ENCODE measurements at regions not wholly inside any gene's neighbourhood (a gene's known extent, or its start where the extent isn't known, plus 50 kb on each side); places are given as distances from the start of the nearest gene placed in this dataset.
A peak's percentile ranks its signal among the peaks of the same experiment; 100 is the strongest.

DNA sequence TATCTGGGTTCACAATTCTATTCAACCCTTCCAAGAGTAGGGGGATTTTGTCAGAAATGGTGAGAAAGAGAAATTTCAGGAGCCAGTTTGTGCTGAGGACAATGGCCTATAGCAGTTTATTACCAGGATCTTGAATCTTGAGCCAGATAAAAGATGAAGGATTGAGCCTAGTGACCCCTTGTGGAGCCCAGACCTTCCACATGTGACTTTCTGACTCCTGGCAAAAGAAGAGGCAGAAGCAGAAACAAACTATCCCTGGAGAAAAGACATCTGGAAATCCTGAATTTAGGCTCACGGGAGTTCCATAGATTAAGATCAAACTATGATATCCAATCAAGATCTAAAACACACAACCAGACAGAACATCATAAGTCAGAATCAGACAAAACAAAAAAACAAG lies 60.9 kb upstream of the CHRM2 start:
- DNase-seq: no peak

DNA sequence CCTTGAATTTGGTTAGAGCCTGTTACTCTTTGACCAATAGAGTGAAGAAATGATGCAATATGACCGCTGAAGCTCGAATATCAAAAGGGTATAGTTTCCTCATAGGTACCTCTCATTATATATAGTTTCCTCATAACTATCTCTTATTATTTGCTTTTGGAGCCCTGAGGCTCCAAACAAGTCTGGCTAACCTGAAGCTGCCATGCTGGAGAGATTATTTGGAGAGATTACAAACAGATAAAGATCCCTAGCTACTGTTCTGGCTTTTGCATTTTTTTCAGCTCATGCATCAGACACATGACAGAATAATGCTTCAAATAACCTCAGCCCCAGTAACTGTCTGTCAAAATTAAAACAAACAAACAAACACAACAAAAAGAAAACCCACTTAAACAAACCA lies 65.4 kb upstream of the CHRM2 start:
- DNase-seq: no peak

DNA sequence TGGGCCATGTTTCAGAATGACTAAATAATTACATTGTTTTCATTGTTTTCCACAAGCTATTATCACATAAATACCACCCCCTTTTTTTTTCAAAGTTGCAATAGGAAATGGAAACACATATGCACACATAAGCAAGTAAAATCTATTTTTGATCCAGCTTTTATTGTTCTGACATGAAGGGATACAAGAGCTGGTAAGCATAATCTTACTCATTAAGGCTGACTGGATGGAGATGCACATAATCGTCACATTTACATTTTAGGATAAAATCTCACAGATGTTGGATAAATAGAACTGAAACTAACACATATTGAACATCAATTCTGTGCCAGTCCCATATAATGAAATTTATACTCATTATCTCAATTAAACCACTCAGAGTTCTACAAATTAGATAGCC lies 84.5 kb upstream of the CHRM2 start:
- DNase-seq: no peak

DNA sequence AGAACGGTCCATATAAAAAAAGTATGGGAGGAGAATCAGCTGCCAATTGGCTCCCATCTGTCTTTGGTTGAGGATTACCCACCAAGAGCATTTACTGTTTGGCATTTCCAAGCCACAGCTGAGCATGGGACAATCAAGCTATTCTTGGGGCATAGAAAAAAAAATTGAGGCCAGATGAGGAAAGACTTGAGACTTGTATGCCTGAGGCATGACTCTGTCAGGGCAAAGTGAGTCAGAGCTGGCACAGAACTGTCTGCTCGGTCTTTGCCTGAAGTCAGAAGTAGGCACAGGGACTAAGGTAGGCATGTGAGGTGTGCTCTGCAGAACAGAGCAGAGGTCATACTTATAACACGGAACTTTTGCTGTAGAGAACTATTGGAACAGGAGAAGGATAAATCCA lies 126.5 kb upstream of the CHRM2 start:
- DNase-seq: no peak

DNA sequence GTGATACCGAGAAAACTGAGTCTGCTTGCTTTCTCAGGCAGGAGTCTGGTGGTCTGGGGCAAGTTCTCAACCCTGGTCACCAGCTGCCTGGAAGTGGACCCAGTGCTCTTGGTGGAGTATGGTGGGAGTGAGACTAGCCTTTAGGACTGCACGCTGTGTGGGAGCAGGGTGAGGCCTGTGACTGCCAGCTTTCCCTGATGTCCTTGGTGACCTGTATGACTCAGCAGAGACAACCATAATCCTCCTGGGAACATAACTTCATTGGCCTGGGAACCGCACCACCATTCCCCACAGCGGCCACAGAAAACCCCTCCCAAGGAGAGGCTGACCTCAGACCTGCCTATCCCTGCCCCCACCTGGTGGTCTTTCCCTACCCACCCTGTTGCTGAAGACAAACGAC lies 139.5 kb upstream of the CHRM2 start:
- no peak for DNase-seq

DNA sequence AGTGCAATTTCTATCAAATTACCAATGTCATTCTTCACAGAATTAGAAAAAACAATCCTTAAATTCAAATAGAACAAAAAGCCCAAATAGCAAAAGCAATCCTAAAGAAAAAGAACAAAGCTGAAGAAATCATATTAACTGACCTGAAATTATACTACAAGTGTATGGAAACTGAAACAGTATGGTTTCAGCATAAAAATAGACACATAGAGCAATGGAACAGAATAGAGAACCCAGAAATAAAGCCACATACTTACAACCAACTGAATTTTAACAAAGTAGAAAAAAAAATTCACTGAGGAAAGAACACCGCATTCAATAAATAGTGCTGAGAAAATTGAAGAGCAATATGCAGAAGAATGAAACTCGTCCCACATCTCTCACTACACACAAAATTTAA lies 142.0 kb upstream of the CHRM2 start:
- DNase-seq: no peak

DNA sequence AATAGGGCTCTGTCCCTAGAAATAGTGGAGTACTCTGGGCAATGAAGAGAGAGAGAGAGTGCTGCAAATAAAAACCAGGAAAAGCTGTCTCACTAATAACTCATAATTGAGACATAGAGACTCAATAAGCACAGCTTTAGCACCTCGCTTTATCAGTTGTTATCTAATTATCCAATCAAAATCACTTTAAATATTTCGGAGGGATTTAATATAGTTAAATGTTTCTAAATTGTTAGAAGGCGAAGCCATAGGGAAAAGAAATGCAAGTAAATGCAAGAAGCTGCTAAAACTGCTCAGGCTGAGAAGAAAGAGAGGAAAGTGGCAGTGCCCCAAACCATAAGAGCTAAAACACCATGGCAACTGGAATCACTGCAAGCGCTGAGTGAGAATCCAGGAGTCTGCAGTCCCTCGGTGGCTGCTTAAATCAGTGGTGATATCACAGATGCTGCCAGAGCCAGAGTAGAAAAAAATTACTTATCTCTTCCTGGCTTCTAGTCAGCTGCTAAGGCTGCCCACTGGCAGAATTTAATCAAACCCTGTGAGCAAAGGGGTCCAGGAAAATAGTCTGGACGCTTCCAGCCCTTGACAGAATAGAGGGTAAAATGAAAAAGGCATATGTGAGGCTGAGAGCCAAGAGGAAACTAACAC lies 150.4 kb upstream of the CHRM2 start:
- DNase-seq: no peak

DNA sequence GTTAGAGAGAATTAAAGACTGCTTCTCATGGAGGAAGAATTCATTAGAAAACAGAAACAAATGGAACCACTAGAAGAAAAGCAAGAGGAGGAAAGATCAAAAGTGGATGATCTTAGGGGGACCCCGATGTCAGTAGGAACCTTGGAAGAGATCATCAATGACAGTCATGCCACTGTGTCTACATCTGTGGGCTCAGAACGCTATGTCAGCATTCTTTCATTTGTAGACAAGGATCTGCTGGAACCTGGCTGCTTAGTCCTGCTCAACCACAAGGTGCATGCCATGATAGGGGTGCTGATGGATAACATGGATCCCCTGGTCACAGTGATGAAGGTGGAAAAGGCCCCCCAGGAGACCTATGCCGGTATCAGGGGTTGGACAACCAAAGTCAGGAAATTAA lies 154.4 kb upstream of the CHRM2 start:
- no peak for DNase-seq

DNA sequence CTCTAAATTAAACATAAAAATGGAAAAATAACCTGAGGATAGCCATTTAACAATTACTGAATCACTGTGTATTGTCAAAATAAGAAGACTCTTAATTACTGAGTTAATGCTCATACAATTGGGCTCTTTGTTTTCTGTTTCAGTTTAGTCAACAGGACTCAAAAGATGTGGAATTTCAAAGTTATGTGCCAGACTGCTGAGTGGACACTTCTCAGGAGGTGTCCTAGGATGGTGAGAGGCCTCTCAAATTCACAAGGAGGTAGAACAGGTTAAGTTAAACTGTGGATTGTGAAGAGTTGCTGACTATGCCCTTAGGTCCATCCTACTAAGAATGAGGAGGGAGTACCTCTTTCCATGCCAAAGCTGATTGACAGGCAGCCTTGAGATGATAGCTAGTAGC lies 157.7 kb upstream of the CHRM2 start:
- DNase-seq: no peak

DNA sequence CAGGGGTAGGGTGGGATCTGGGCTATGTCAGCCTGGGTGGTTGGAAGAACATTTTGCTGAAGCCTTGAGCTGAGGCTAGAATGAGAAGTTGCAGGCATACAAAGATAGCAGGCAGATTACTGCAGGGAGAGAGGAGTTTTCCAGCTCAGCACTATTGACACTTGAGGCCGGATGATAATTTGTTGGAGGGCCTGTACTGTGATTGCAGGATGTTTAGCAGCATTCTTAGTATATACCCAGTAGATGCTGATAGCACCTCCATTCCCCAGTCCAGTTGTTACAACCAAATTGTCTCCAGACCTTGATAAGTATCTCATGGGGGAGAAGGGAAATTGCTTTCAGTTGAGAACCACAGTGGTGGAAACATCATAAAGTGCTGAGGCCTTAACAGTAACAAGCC lies 158.6 kb upstream of the CHRM2 start:
- no peak for DNase-seq

DNA sequence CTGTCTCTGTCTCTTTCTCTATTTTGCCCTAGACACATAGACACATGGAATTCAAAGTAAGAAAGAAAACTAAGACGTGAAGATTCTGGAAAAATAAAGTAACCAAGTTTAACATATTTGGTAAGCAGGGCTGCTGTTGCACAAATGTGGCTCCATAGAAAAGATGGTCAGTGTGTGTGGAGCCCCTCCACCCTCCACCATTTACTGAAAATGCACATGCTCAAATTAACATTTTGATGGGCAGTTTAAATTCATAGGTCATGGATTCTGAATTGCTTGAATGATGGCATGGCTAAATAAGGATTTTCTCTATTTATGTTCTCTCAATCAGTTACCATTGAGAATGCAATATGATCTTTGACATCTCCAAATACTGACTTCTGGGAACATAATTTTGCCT lies 165.5 kb upstream of the CHRM2 start:
- DNase-seq: no peak

DNA sequence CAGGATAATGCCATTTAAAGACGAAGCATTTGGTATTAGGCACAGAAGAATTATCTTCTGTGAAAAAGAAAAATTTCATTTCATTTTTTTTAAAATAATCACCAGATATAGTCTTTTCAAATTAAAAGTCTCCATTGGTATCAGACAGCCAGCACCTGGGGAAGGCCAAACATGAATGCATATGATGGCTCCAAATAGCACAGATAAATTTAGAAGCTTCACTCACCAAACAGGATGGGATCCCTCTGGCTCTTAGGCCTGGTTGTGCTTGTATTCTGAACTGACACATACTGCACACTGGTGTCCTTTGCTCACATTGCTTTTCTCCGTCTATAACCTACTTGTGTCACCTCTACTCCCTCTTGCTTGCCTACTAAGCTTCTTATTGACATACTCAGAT lies 169.5 kb upstream of the CHRM2 start:
- DNase-seq: no peak

DNA sequence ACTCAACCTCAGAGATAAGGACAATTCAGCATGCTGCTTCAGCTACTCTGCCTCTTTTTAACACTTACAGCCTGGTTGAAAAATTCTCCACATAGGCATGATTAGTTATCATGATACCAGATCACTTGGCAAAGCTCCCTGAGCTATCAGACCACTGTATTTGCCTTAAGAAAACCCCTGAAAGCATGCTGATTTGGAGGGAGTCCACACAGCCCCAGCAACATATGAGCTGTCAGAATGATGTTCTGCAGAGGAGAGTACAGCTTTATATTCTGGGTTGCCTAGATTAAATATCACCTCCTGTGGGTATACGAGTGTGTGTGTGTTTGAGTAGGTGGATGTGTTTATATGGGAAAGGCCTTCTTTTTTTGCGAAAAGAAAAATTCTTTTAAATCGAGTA lies 170.2 kb upstream of the CHRM2 start:
- DNase-seq: no peak

DNA sequence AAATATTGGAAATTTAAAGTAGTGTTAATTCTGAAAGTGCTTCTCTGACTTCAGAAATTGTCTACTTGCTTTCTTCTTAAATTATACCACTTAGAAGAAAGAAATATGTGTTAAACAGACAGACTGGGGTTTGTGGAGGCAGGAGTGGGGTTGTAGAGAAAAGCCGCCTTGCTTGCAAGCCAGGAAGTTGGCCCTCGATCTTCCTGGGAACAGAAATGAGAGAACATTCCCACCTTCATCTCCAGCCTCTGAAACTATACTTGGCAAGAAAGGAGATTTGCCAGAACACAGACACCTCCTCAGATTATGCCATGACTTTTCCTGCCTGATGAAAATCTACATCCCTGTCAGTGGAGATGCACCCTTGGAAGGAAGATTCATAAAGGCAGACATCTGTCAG lies 171.2 kb upstream of the CHRM2 start:
- no peak for DNase-seq

DNA sequence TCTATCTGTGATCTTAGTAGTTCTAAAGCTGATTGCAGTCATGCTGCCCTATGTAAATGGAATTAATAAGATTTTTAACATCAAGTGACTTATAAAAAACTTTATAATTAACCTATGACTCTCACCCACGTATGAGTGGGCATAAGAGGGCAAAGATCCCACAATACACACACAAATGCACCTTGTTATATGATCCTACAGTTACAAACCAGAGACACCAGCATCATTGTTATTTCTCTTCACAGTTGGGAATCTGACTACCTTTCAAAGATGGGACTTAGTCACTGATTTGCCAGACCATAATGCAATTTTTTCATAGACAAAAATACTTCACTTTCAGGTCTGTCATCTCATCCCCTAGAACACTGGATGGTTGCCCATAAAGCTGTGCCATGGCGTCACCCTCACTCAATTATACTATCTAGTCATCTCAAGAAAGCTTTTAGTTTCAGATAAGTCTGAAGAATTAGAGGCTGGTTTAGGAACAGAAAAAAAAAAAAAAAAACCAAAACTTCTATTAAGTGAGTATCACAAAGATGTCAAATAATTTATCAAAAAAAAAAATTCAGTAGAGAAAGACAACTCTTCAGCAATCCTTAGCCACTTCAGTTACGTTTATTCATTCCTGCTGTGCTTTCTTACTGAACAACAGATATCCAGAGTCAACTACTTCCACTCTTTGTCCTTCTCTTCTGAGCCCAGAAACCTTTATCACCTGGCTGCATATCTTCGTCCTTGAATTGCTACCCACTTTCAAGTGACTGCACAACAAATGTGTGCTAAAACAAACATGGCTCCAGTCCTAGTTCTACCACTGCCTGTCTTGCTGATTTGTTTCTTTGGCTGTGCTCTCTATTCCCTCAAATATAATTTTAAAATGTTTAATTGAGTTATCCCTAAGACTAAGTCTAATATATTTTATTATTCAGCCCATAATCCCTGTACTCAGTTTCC lies 175.0 kb upstream of the CHRM2 start:
- no peak for DNase-seq

DNA sequence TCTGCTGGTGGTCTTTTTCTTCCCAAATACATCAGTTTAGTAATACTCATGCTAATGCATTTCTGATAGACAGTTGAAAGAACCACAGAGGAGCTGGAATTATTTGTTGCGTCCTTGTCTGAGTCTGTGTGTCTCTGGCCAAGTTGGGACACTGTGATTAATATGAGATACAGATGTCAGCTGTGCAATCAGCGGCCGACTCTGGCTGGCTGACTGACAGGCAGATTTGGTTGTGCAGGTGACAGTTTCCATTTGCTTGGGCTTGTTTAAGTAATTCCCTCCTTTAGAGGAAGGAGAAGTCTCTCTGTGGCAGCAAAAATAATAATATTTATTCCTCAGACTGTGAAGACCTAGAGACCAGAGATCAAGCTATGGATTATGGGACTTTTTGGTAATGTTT lies 176.2 kb upstream of the CHRM2 start:
- DNase-seq: no peak

DNA sequence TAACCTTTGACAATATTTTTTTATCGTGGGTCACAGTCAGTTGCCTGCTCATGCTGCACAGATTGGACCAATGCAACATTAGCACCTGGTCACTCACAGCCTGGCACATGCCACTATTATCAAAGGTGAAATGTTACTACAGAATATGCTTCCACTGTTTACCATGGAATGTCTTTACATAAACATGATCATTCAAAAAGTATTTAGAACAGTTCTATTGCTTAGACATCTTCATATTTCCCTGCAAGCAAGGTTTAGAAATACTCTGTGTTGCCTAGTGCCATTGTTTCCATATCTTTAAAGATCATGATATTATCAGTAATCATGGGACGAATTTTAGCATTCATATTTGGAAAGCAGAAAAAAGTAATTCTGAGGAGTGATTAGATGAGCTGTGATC lies 179.9 kb upstream of the CHRM2 start:
- DNase-seq: no peak

DNA sequence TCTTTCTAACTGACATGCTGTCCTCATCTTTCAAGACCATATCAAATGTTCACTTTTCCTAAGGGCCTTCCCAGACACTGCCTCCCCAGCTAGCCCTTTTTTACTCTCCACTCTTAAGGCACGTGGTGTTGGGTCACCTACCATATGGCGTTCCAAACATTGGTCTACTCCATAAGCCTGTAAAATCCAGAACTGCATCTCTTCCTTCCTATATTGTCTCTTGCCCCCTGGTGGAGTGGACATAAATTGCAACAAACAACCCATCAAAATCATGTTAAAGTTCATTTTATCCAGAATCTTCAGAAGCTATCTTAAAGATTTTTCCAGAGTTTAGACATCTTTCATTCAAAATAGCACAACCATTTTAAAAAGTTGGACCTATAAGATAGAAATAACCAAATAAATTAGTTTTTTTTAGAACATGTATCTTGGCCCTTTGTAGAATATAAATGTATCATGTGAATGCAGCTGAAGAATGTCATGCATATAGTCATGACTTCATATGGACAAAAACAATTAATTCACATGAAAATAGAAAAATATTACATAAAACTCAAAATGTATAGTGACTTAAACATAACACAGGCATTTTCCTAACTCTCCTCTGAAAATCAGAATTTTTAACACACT lies 180.6 kb upstream of the CHRM2 start:
- peak; percentile 17 for DNase-seq

DNA sequence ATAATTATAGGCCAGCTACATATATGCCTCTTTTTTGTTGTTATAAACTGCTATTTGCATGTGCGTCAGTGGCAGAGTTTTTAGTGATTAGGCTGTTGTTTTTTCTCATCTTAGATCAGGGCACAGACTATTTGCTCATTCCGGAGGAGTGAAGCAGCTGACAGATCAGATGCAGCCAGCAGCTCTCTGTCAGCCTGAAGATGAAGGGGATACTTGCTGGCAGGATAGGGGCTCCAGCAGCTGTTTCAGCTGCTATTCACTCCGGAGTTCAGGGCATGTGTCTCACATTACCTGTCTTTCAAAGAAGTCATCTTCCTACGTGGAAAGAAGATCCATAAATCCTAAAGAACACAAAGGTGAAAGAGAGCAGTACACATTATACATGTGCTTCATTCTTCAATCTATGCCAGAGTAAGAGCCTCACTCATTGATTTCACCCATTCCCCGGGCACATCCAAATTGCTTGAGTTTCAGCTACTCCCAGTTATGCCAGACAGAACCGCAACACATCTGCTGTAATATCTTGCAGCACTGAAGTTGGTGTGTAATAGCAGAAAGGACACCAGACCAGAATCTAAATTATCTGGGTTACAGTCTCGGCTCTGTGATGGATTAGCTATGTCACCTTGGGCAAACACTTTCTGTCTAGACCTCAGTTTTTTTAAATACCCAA lies 182.8 kb upstream of the CHRM2 start:
- DNase-seq: no peak

DNA sequence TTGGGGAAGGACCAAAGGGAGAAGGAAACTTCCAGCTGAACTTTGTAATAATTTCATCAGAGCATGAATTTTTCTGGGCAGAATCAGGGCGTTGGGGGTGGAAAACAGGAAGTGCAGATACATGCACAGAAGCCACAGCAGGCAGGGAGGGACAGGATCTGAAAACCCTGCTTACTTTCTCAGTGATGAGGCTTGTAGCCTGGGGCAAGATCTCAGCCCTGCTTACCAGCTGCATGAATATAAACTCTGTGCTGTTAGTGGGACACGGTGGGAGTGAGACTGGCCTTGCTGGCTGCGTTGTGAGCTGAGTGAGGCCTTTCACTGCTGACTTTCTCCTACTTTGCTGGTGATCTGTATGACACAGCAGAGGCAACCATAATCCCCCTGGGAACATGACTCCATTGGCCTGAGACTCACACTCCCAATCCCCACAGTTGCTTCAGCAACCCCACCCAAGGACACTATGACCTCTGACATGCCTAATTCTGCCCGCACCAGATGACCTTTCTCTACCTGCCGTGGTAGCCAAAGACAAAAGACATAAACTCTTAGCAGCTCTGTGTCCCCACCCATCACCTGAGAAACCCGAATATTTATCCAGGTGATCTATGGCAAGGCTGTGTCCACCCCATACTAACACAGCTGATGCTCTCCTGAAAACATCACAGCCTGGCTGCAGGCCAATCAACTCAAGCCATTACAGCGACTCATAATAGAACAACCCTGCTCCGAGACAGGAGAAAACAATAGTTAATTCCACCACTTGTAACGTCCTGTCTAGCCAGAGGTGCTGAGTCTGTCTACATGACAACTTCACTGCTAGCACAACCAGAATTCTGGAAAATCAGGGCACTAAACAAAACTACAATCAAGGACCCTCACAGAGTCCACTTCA lies 190.7 kb upstream of the CHRM2 start:
- no peak for DNase-seq

DNA sequence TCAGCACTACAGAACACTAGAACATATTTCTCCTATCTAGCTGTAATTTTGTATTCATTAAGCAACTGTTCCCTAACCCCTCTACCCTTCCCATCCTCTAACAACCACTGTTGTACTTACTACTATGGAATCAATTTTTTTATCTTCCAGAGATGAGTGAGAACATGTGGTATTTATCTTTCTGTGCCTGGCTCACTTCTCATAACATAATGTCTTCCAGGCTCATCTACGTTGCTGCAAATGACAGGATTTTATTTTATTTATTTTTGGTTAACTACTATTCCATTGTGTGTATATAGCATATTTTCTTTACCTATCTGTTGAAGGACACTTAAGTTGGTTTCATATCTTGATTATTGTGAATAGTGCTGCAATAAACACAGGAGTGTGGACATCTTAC lies 200.9 kb upstream of the CHRM2 start:
- DNase-seq: no peak

DNA sequence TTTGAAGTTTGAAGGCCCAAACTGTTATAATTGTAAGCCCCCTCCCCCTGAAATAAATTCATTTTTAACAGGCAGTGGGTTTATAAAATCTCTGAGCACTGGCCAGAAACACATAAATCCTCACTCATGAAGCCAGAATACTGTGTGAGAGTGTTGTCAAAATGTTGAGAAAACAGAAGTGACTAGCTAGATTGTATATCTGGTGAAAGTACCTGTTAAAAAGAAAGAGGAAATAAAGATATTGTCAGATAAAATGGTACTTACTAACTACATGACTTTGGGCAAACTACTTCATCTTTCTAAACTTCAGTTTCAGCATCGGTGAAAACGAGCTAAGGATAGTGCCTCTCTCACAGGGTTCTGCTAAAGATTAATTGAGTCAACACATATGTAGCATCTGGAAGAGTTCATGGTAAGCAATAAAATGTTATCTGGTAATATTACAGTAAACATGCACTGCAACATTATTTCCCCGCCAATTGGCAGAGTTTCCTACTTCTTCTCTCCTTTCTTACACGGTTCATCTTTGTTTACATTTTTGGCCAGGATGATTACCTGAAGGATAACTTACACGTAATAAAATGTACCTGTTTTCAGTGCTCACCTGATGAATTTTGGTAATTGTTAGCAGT lies 202.5 kb upstream of the CHRM2 start:
- DNase-seq: no peak
